Activated CD4-positive, alpha-beta T cell treated with anti-CD3 and anti-CD28 coated beads for 36 hours (primary cell): ENCODE measurements at regions not wholly inside any gene's neighbourhood (a gene's known extent, or its start where the extent isn't known, plus 50 kb on each side); places are given as distances from the start of the nearest gene placed in this dataset.
"Not testable (repeated sequence)": the region's sequence is repeated elsewhere in the genome, so short reads cannot be mapped to it uniquely, and the experiment has no call there.

ENCODE experiments used
- ATAC-seq: fragments of 200-7000 bp; cut with Tn5 transposase; one replicate; pipeline ENCODE4 v1.10.0; 2021; ENCODE audit warnings: mild to moderate bottlenecking, moderate library complexity
- CTCF ChIA-PET: fragments of 350-600 bp; sonication (Branson Sonifier 250); formaldehyde crosslinking; loops from one replicate; lab custom pipeline; 2021; ENCODE audit warnings: antibody characterized with exemption; lab: Charles Lee
- POLR2A ChIA-PET: fragments of 350-600 bp; sonication (Branson Sonifier 250); formaldehyde crosslinking; loops from one replicate; lab custom pipeline; 2021; ENCODE audit warnings: antibody characterized with exemption, inconsistent platforms; lab: Charles Lee
- DNase-seq: peaks from one replicate; pipeline ENCODE4 v3.0.0-alpha.2; 2020
- H3K27ac Mint-ChIP-seq: one replicate; pipeline ENCODE4 v1.8.0; 2021; ENCODE audit warnings: mixed read lengths
- H3K27me3 Mint-ChIP-seq: one replicate; pipeline ENCODE4 v1.8.0; 2021; ENCODE audit warnings: mixed read lengths
- H3K36me3 Mint-ChIP-seq: one replicate; pipeline ENCODE4 v1.8.0; 2021; ENCODE audit warnings: low read depth, mixed read lengths
- H3K4me1 Mint-ChIP-seq: one replicate; pipeline ENCODE4 v1.8.0; 2021; ENCODE audit warnings: mixed read lengths
- H3K4me3 Mint-ChIP-seq: one replicate; pipeline ENCODE4 v1.8.0; 2021; ENCODE audit warnings: mild to moderate bottlenecking, moderate library complexity, mixed read lengths
- H3K9me3 Mint-ChIP-seq: one replicate; pipeline ENCODE4 v1.8.0; 2021; ENCODE audit warnings: low read depth, mixed read lengths
- intact Hi-C, 2 experiments: fragments of 100-400 bp; cut with DNase I in 1 of 2; cut with micrococcal nuclease in 1 of 2; formaldehyde crosslinking; loops; one replicate each; pipeline versions ENCODE4 v1.14.2 to v1.15.1; 2022 to 2024; cut with DNase I, micrococcal nuclease

GRCh38 chr2:142615876-142616275, 261.6 kb upstream of the KYNU start:
- no peak for ATAC-seq
- no peaks in the 10 kb centered on the region for H3K27me3 Mint-ChIP-seq
- CTCF ChIA-PET, result no interaction called here
- no peak overlapping the region for H3K27ac Mint-ChIP-seq
- no peaks in the 10 kb centered on the region for H3K4me1 Mint-ChIP-seq
- intact Hi-C loops, result no loop called here
- no peaks in the 10 kb centered on the region for H3K36me3 Mint-ChIP-seq
- H3K4me3 Mint-ChIP-seq, result no peak overlapping the region
- POLR2A ChIA-PET, result no interaction called here
- DNase-seq, result no peak
- no peaks in the 10 kb centered on the region for H3K9me3 Mint-ChIP-seq

- POLR2A ChIA-PET, intact Hi-C loops, H3K36me3 Mint-ChIP-seq, H3K9me3 Mint-ChIP-seq, H3K27me3 Mint-ChIP-seq, ATAC-seq, H3K27ac Mint-ChIP-seq, CTCF ChIA-PET, DNase-seq, H3K4me3 Mint-ChIP-seq, H3K4me1 Mint-ChIP-seq: not testable (repeated sequence)
Measured at GRCh38 chr2:142613193-142613592, 264.3 kb upstream of the KYNU start.

GRCh38 chr2:142605421-142605820, 272.0 kb upstream of the KYNU start:
- H3K4me3 Mint-ChIP-seq, result no peak overlapping the region
- ChIA-PET CTCF (interaction anchor here (0.7 kb wide), 1 partner anchor 618 kb away, joined by 3 read pairs; no protein-coding TSS in a partner anchor), POLR2A (no interaction called here)
- no peaks in the 10 kb centered on the region for H3K27me3 Mint-ChIP-seq
- no peak overlapping the region for H3K27ac Mint-ChIP-seq
- H3K4me1 Mint-ChIP-seq, result no peaks in the 10 kb centered on the region
- ATAC-seq, result no peak
- no peak for DNase-seq
- intact Hi-C loops, result no loop called here
- no peaks in the 10 kb centered on the region for H3K9me3 Mint-ChIP-seq
- no peaks in the 10 kb centered on the region for H3K36me3 Mint-ChIP-seq

GRCh38 chr2:142603759-142604158, 273.7 kb upstream of the KYNU start:
- Mint-ChIP-seq H3K27ac (no peak overlapping the region), H3K4me3 (no peak overlapping the region), H3K4me1 (no peaks in the 10 kb centered on the region), H3K9me3 (no peaks in the 10 kb centered on the region), H3K36me3 (no peaks in the 10 kb centered on the region), H3K27me3 (no peaks in the 10 kb centered on the region)
- CTCF ChIA-PET, result no interaction called here
- DNase-seq, result no peak
- intact Hi-C loops, result no loop called here
- POLR2A ChIA-PET, result no interaction called here
- ATAC-seq, result no peak

GRCh38 chr2:142602418-142602989, 275.0 kb upstream of the KYNU start:
- ATAC-seq (no peak), DNase-seq (no peak)
- ChIA-PET POLR2A (no interaction called here), CTCF (interaction anchor here (0.6 kb wide), 1 partner anchor 14 kb away, joined by 3 read pairs; no protein-coding TSS in a partner anchor)
- Mint-ChIP-seq H3K4me3 (no peak overlapping the region), H3K27ac (no peak overlapping the region), H3K27me3 (no peaks in the 10 kb centered on the region), H3K4me1 (no peaks in the 10 kb centered on the region), H3K36me3 (no peaks in the 10 kb centered on the region), H3K9me3 (no peaks in the 10 kb centered on the region)
- intact Hi-C loops, result no loop called here

- H3K4me1 Mint-ChIP-seq, result no peaks in the 10 kb centered on the region
- no peaks in the 10 kb centered on the region for H3K36me3 Mint-ChIP-seq
- no peak overlapping the region for H3K4me3 Mint-ChIP-seq
- DNase-seq (no peak), ATAC-seq (no peak)
- POLR2A ChIA-PET, result no interaction called here
- CTCF ChIA-PET, result interaction anchor here (0.6 kb wide), 1 partner anchor 15 kb away, joined by 3 read pairs; no protein-coding TSS in a partner anchor
- no peaks in the 10 kb centered on the region for H3K27me3 Mint-ChIP-seq
- H3K27ac Mint-ChIP-seq, result no peak overlapping the region
- intact Hi-C loops, result no loop called here
- no peaks in the 10 kb centered on the region for H3K9me3 Mint-ChIP-seq
Measured at GRCh38 chr2:142601794-142602193, 275.7 kb upstream of the KYNU start.

- no peaks in the 10 kb centered on the region for H3K36me3 Mint-ChIP-seq
- intact Hi-C loops, result no loop called here
- ChIA-PET CTCF (no interaction called here), POLR2A (no interaction called here)
- no peak overlapping the region for H3K27ac Mint-ChIP-seq
- no peaks in the 10 kb centered on the region for H3K9me3 Mint-ChIP-seq
- H3K27me3 Mint-ChIP-seq, result no peaks in the 10 kb centered on the region
- no peaks in the 10 kb centered on the region for H3K4me1 Mint-ChIP-seq
- H3K4me3 Mint-ChIP-seq, result no peak overlapping the region
- no peak for ATAC-seq
- DNase-seq, result no peak
Measured at GRCh38 chr2:142599504-142599903, 278.0 kb upstream of the KYNU start.

GRCh38 chr2:142598846-142599245, 278.6 kb upstream of the KYNU start:
- Mint-ChIP-seq H3K27me3 (no peaks in the 10 kb centered on the region), H3K9me3 (no peaks in the 10 kb centered on the region), H3K4me3 (no peak overlapping the region), H3K36me3 (no peaks in the 10 kb centered on the region), H3K4me1 (no peaks in the 10 kb centered on the region), H3K27ac (no peak overlapping the region)
- CTCF ChIA-PET, result no interaction called here
- DNase-seq (no peak), ATAC-seq (no peak)
- intact Hi-C loops, result no loop called here
- POLR2A ChIA-PET, result no interaction called here

GRCh38 chr2:142596334-142597088, 281.0 kb upstream of the KYNU start:
- DNase-seq (no peak), ATAC-seq (no peak)
- H3K4me3 Mint-ChIP-seq, result no peak overlapping the region
- H3K4me1 Mint-ChIP-seq, result no peaks in the 10 kb centered on the region
- H3K27ac Mint-ChIP-seq, result no peak overlapping the region
- H3K36me3 Mint-ChIP-seq, result no peaks in the 10 kb centered on the region
- peaks cover 3% of the 10 kb centered on the region for H3K9me3 Mint-ChIP-seq
- H3K27me3 Mint-ChIP-seq, result no peaks in the 10 kb centered on the region
- intact Hi-C loops, result no loop called here
- CTCF ChIA-PET, result no interaction called here
- POLR2A ChIA-PET, result no interaction called here

GRCh38 chr2:142594935-142595334, 282.5 kb upstream of the KYNU start:
- H3K36me3 Mint-ChIP-seq, result no peaks in the 10 kb centered on the region
- H3K4me3 Mint-ChIP-seq, result no peak overlapping the region
- H3K4me1 Mint-ChIP-seq, result no peaks in the 10 kb centered on the region
- ATAC-seq (no peak), DNase-seq (no peak)
- no peak overlapping the region for H3K27ac Mint-ChIP-seq
- intact Hi-C loops, result no loop called here
- peaks cover 3% of the 10 kb centered on the region for H3K9me3 Mint-ChIP-seq
- ChIA-PET POLR2A (no interaction called here), CTCF (interaction anchor here (0.7 kb wide), 1 partner anchor 623 kb away, joined by 3 read pairs; no protein-coding TSS in a partner anchor)
- no peaks in the 10 kb centered on the region for H3K27me3 Mint-ChIP-seq

- CTCF ChIA-PET, result no interaction called here
- H3K27ac Mint-ChIP-seq, result no peak overlapping the region
- POLR2A ChIA-PET, result no interaction called here
Measured at GRCh38 chr2:142592171-142592570, 285.3 kb upstream of the KYNU start.

GRCh38 chr2:142591420-142591819, 286.0 kb upstream of the KYNU start:
- CTCF ChIA-PET, result no interaction called here
- Mint-ChIP-seq H3K27me3 (no peaks in the 10 kb centered on the region), H3K4me1 (no peaks in the 10 kb centered on the region), H3K27ac (no peak overlapping the region), H3K4me3 (no peak overlapping the region), H3K36me3 (no peaks in the 10 kb centered on the region), H3K9me3 (peaks cover 3% of the 10 kb centered on the region)
- POLR2A ChIA-PET, result no interaction called here
- ATAC-seq (no peak), DNase-seq (no peak)
- intact Hi-C loops, result no loop called here

More at GRCh38 chr2:142592171-142592570, 285.3 kb upstream of the KYNU start:
- no peak overlapping the region for H3K4me3 Mint-ChIP-seq
- H3K27me3 Mint-ChIP-seq, result no peaks in the 10 kb centered on the region
- intact Hi-C loops, result no loop called here
- no peaks in the 10 kb centered on the region for H3K4me1 Mint-ChIP-seq
- no peaks in the 10 kb centered on the region for H3K36me3 Mint-ChIP-seq
- DNase-seq (no peak), ATAC-seq (no peak)
- peaks cover 3% of the 10 kb centered on the region for H3K9me3 Mint-ChIP-seq
